GM21390 (cell line): ENCODE measurements at regions not wholly inside any gene's neighbourhood (a gene's known extent, or its start where the extent isn't known, plus 50 kb on each side); places are given as distances from the start of the nearest gene placed in this dataset.

Source experiments
- ATAC-seq: cut with Tn5 transposase; IDR thresholded peaks from one replicate; pipeline ENCODE4 v1.9.1; 2021; ENCODE audit not compliant: unreplicated experiment

- ATAC-seq: no peak
These were observed 184.3 kb downstream of the TTLL2 start for GRCh38 chr6:167508919-167509852.

DNA sequence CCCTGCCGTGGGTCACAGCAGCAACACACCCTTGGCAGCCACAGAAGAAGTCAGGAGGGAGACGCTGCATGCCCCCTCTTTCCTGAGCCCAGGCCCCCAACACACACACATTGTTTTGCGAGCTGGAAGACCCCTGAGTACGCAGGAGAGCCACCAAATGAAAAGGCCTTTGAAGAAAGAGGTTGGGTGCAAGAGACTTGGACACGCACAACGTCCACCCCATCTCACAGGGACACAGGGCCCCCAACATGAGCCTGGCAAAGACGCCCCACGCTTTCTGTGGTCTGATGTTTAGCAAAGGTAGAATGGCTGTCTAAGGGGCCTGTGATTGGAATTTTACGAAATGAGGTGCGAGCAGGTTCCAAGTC, 185.0 kb downstream of the TTLL2 start:
- ATAC-seq: no peak

- ATAC-seq: no peak
These were observed 185.8 kb downstream of the TTLL2 start for GRCh38 chr6:167510648-167511047.

DNA sequence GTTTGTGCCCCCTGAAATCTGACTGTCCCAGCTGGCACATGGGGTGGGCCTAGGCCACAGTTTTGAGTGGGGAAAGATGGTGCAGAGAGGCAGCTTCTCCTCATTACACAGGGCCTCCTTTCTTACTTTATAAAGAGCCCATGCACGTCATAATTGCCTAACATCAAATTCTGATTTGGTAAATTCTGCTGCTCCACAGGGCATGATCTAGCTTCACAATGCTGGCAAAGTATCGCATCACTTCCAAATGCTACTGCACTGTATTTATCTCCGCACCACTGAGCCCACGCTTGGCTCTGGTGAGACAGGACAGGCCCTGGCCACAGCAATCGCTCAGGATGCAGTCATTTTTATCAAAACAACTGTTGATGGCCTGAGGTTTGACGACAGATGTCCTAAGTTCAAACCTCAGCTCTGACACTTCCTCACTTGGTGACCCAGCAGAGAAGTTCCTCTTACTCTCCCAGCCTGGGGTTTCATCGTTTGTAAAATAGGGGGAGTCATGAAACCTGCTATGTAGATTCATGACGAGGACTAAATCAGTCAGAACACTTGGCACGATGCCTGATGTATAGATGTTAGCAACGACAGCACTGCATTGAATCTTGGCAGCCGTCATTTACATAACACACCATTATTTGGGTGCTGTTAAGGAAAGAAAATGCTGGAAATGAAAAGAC, 187.9 kb downstream of the TTLL2 start:
- no peak for ATAC-seq

DNA sequence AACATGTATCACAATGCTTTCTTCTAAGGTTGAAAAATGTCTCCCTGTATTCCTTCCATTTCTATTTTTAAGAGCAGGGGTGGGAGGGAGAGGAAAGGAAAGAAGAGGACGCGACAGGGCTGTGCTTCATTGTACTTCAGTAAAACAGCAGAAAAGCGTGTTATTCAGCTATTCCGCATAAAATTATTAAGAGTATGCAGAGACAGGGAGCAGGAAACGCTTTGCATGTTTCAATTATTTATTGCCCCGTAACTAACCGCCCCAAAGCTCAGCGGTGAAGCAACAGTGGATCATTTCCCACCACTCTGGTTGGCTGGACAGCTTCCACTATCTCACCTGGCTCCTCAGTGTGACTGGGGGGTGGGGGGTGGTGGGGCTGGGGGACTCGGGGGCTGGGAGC, 188.9 kb downstream of the TTLL2 start:
- ATAC-seq: no peak

GRCh38 chr6:167514524-167514923, 189.6 kb downstream of the TTLL2 start:
- ATAC-seq: no peak

- no peak for ATAC-seq
These were observed 191.1 kb downstream of the TTLL2 start for GRCh38 chr6:167515873-167516507.

- no peak for ATAC-seq
These were observed 192.5 kb downstream of the TTLL2 start for GRCh38 chr6:167517254-167517916.

DNA sequence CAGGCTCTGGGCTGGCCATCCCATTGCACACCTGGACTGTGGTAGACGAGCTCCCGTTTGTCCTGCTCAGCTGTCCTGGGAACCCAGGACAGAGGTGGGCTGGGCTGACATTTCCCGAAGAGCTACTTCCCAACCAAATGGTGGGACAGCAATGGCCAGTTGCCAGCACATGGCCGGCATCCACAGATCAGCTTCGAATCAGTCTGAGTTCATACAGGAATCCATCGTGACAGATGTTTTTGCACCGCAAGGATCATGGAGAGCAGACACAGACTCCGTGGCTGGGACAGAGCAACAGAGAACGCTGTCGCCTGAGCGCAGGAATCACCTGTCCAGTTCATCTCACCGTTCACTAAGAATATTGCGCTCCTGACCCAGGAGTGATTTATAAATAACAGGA, 198.5 kb downstream of the TTLL2 start:
- ATAC-seq: no peak

GRCh38 chr6:167524261-167525111, 199.6 kb downstream of the TTLL2 start:
- ATAC-seq: no peak

- no peak for ATAC-seq
These were observed 200.9 kb downstream of the TTLL2 start for GRCh38 chr6:167525774-167526173.

DNA sequence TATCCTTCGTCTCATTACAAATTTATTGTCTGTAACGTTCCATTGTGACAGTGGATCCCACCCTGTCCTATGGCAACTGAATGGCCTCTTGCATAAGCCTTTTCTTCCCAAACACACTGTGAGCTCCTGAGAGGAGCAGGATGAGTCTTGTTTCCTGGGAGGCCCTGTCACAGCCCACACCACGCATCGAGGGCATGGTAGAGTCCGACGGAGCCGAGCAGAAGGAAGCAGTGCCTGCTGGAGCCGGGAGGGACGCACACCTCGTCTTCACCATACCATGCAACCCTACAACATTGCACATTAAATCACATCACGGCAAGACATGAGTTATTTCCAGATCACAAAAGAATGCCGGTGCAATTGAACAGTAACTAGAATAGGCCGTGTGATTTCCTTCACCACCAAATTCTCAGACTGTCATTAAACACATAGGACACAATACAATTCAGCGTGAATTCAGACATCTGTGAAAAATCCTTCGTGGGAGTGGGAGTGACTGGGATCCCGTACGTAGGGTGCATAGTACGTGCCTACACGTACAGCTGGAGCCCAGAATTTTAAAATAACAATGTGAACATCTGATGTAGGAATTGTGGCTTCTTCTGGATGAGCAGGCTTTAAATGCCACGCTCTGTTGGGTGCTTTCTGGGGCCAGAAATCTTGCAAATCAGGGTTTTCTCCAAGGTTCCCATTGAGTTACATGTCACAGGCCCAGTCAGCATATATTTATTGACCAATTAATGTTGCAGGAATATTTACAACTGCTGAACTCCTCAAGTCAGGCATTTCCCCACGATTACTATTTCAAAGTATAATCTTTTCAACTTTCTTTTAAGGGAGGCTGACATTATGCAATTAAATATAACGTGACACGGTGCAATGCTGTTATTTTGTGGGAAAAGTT, 201.8 kb downstream of the TTLL2 start:
- ATAC-seq: no peak

GRCh38 chr6:167528239-167528638, 203.4 kb downstream of the TTLL2 start:
- ATAC-seq: peak; percentile 75

DNA sequence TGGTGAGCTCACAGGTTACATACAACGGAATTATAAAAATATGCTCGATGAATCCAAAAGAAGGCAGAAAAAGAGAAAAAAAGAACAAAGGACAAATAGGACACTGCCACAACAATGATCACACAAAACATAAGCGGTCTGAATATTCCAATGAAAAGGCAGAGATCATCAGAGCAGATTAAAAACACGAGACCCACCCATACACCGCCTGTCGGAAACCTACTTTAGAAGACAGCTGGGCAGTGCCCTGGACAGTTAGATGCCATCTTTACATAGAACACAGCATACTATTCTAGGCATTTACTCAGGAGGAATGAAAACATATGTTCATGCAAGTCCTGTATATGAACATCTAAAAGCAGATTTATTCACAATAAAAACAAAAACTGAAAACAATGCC, 204.1 kb downstream of the TTLL2 start:
- ATAC-seq: no peak

DNA sequence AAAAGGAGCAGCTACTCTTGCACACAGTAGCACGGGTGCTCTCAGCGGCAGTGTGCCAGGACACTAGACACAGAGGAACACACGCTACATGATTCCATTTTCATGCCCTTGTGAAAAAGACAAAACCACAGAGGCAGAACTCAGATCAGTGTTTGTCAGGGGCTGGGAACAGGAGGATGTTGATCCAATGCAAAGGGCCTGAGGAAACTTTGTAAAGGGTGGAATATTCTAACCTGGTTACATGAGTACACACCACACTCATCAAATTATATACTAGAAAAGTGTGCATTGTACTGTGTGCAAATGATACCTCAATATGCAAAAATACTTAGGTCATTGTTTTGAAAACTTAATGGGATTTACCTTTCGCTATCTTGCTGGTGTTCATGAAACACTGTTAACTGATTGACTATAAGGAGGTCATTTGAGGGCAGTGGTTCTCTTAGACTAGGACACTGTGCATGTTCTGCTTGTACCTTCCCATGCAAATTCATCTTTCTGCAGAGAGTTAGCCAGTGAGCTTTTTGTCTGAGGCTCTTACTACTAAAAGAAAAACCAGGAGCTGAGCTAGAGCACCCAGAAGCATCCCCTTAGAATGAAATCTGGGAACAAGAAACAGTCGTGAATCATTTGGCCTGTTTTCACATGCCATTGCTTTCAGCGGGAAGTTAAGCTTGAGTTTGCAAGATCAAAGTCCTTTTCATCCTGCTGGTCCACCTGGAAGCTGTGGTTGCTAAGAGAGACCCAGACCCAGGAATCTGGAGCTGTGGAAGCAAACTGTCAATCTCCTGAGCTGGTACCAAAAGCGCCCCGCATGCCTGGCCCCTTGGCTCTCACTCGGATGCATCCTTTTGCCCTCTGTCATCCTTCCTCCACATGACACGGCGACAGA, 204.8 kb downstream of the TTLL2 start:
- ATAC-seq: no peak

DNA sequence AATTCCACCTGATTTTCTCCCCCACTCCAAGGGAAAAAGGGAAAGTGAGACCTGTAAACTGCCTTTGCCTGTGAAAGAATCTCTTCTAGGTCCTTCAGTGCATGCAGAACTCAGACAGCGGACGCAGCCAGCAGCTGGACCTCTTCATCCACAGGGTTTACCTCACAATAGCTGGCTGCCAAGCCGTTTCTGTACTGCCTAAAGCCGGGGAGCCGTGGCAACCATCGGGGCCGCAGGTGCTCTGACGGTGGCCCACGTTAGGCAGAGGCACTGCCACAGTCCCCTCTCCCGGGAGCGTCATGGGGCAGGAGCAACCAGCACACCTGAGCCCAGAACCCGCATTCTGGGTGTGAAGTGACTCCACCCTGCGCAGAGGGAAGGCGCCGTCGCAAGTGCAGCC, 206.1 kb downstream of the TTLL2 start:
- no peak for ATAC-seq

- ATAC-seq: no peak
These were observed 207.8 kb downstream of the TTLL2 start for GRCh38 chr6:167532410-167533288.
